ENCODE measurements at regions not wholly inside any gene's neighbourhood (a gene's known extent, or its start where the extent isn't known, plus 50 kb on each side); places are given as distances from the start of the nearest gene placed in this dataset.
A peak's percentile ranks its signal among the peaks of the same experiment; 100 is the strongest.

DNA sequence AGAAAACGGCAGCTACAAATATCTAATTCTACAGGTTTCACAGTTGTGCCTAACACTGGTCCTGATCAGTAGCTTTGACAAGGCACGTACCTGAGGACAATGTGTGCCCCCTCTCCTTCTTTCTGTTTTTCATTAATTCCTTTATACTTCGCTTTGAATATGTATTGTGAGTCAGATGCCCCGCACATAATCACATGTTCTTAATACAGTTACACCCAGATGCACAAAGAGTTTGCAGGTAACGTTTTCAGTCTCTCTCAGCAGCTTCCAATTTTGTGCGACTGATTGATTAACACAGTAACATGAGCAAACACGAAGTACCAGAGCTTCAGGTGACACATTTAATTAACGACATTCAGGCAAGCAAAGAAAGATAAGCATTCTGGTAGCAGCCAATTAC, 209.8 kb upstream of the ZPLD1 start:
- TF ChIP-seq ARNT (IDR thresholded peaks at IDR 0.05) (no peak), HDGF (IDR thresholded peaks at IDR 0.05; ENCODE audit: borderline replicate concordance) (no peak), SUZ12 (IDR thresholded peaks at IDR 0.05) (no peak), BHLHE40 (IDR thresholded peaks at IDR 0.05; ENCODE audit: borderline replicate concordance) (no peak), SP1 (IDR thresholded peaks at IDR 0.05) (no peak), ELF4 (IDR thresholded peaks at IDR 0.05) (no peak), FOXK2 (IDR thresholded peaks at IDR 0.05) (no peak), TARDBP (IDR thresholded peaks at IDR 0.05) (no peak), NFRKB (IDR thresholded peaks at IDR 0.05) (no peak), L3MBTL2 (conservative IDR thresholded peaks at IDR 0.05) (no peak), FOXM1 (IDR thresholded peaks at IDR 0.05; ENCODE audit: borderline replicate concordance) (no peak), CTBP1 (IDR thresholded peaks at IDR 0.05; ENCODE audit: borderline replicate concordance) (no peak)
- TF ChIP-seq, protein P1, sequence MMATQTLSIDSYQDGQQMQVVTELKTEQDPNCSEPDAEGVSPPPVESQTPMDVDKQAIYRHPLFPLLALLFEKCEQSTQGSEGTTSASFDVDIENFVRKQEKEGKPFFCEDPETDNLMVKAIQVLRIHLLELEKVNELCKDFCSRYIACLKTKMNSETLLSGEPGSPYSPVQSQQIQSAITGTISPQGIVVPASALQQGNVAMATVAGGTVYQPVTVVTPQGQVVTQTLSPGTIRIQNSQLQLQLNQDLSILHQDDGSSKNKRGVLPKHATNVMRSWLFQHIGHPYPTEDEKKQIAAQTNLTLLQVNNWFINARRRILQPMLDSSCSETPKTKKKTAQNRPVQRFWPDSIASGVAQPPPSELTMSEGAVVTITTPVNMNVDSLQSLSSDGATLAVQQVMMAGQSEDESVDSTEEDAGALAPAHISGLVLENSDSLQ (IDR thresholded peaks at IDR 0.05) = 0 out of 2 replicates have a peak, but pooled peaks have one; percentile 21

Data from HEK293T (cell line).